ENCODE measurements at regions not wholly inside any gene's neighbourhood (a gene's known extent, or its start where the extent isn't known, plus 50 kb on each side); places are given as distances from the start of the nearest gene placed in this dataset.

DNA sequence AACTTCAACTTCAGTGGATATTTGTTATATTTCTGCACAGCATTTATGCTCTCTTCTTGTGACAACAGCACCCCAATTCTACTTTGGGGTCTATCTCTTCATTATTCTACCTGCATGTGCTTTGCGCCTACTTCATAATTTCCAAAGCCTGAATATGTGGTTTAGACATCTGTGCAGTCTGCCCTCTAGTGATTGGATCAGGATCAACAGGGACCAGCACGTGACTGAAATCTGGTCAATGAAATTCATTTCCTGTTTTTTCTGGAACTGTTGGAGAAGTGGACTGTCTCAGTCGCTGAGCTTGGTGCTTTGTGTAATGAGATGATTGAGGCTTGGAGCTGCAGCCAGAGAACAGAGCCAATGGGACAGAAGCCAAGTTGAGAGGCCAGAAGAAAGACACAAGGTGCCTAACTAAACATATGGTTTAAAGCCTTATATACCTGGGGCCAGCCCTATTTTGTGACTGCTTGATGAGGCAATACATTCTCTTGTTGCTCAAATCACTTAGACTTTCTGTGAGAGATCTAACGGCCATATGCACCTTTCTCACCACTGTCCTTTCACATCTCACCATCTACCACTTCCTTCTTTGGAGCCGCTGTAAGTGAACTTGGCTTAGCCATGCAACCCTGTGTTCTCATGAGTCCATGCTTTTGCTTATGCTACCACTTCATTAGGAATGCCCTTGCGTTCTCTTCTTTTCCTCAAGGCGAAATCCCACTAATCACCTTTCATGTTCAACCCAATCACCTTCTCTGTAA lies 68.8 kb upstream of the PPP2R2B start:
- POLR2A ChIA-PET: no interaction called here
- no peaks in the 10 kb centered on the region for H3K9me3 ChIP-seq (replicated peaks; ENCODE audit: control insufficient read depth, insufficient read depth, low read length)
- intact Hi-C loops (cut with micrococcal nuclease): no loop called here
- H3K4me3 ChIP-seq (replicated peaks in 1 of 3; ENCODE audit: insufficient read depth in 1 of 3, low read depth in 1 of 3, low read length in 3 of 3): no peak overlapping the region
- FAIRE-seq (no peak), DNase-seq (ENCODE audit: low read depth, low spot score) (peak; percentile 4)
- no peak overlapping the region for H3K4me2 ChIP-seq (ENCODE audit: insufficient read depth, low read length)
- no peaks in the 10 kb centered on the region for H3K27me3 ChIP-seq (ENCODE audit: control insufficient read depth in 2 of 2, insufficient read depth in 2 of 2, low read length in 2 of 2)
- H3K79me2 ChIP-seq (ENCODE audit: control insufficient read depth, insufficient read depth, low read length): no peaks in the 10 kb centered on the region
- BruUV-seq (replicated peaks): no TSS peak
- H2AFZ ChIP-seq (ENCODE audit: low read depth, low read length): no peak overlapping the region
- no peaks in the 10 kb centered on the region for H3K36me3 ChIP-seq (ENCODE audit: control insufficient read depth in 2 of 2, extremely low read depth in 1 of 2, insufficient read depth in 2 of 2, low read length in 2 of 2)
- no peaks in the 10 kb centered on the region for H4K20me1 ChIP-seq (replicated peaks; ENCODE audit: control insufficient read depth, extremely low read depth, insufficient read depth, low read length)
- CTCF ChIA-PET: interaction anchor here (0.7 to 1.5 kb wide), 3 partner anchors 12 to 414 kb away, joined by 3 to 4 read pairs (median 4); no protein-coding TSS in a partner anchor
- H3K9ac ChIP-seq (replicated peaks; ENCODE audit: extremely low read depth, insufficient read depth, low read length): no peak overlapping the region
- no peak for TF ChIP-seq FOS (IDR thresholded peaks at IDR 0.05; ENCODE audit: borderline replicate concordance, insufficient read depth, low read length)
- TF ChIP-seq EZH2 (IDR thresholded peaks at IDR 0.05; ENCODE audit: borderline replicate concordance, low read depth, low read length, severe bottlenecking): no peak
- TF ChIP-seq MYC (IDR thresholded peaks at IDR 0.05; ENCODE audit: low read depth, low read length): no peak
- TF ChIP-seq JUN (IDR thresholded peaks at IDR 0.05; ENCODE audit: borderline replicate concordance, insufficient read depth, insufficient read length, low read depth): no peak
- H3K4me1 ChIP-seq (ENCODE audit: control insufficient read depth, extremely low read depth, insufficient read depth, low read length): no peaks in the 10 kb centered on the region
- dilution Hi-C loops (cut with MboI; ENCODE audit: extremely low pct_ligation_motif_present, low sequenced_read_pairs): no loop called here
- H3K27ac ChIP-seq (ENCODE audit: insufficient read depth, low read depth, low read length): no peak overlapping the region
- no peaks in the 10 kb centered on the region for H3K9me1 ChIP-seq (replicated peaks; ENCODE audit: control insufficient read depth, extremely low read depth, insufficient read depth, low read length)

DNA sequence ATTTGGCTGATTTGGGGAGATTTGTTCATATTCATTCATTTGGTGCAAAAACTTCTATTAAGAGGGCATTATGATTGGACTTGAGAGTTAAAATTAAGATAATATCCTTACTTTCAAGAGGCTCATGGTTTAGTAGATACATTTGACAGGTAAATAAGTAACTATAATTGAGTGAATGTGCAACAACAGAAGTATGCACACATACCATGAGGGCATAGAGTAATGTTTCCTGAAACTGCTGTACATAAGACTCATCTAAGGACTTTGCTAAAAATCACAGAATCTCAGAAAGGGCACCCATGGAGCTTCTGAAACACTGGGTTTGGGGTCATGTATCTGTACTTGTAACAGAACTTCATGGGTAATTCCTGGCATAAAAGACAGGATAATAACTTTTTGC lies 70.1 kb upstream of the PPP2R2B start:
- no peak overlapping the region for H3K9ac ChIP-seq (replicated peaks; ENCODE audit: extremely low read depth, insufficient read depth, low read length)
- no peaks in the 10 kb centered on the region for H3K9me3 ChIP-seq (replicated peaks; ENCODE audit: control insufficient read depth, insufficient read depth, low read length)
- no peak overlapping the region for H3K4me2 ChIP-seq (ENCODE audit: insufficient read depth, low read length)
- H3K4me1 ChIP-seq (ENCODE audit: control insufficient read depth, extremely low read depth, insufficient read depth, low read length): no peaks in the 10 kb centered on the region
- no peak overlapping the region for H3K4me3 ChIP-seq (replicated peaks in 1 of 3; ENCODE audit: insufficient read depth in 1 of 3, low read depth in 1 of 3, low read length in 3 of 3)
- dilution Hi-C loops (cut with MboI; ENCODE audit: extremely low pct_ligation_motif_present, low sequenced_read_pairs) (no loop called here), intact Hi-C loops (cut with micrococcal nuclease) (no loop called here)
- ChIA-PET CTCF (interaction anchor here (1.0 kb wide), 1 partner anchor 17 kb away, joined by 4 read pairs; no protein-coding TSS in a partner anchor), POLR2A (no interaction called here)
- no peak overlapping the region for H3K27ac ChIP-seq (ENCODE audit: insufficient read depth, low read depth, low read length)
- FAIRE-seq (no peak), DNase-seq (ENCODE audit: low read depth, low spot score) (no peak)
- TF ChIP-seq EZH2 (IDR thresholded peaks at IDR 0.05; ENCODE audit: borderline replicate concordance, low read depth, low read length, severe bottlenecking) (no peak), POLR2AphosphoS5 (IDR thresholded peaks at IDR 0.05; ENCODE audit: insufficient read depth, low read depth, low read length) (no peak), MAX (IDR thresholded peaks at IDR 0.05; ENCODE audit: insufficient read depth, insufficient read length) (no peak), CTCF (IDR thresholded peaks at IDR 0.05; ENCODE audit: extremely low read depth in 1 of 2, insufficient read depth in 1 of 2, low read depth in 1 of 2, low read length in 2 of 2) (no peak), MYC (IDR thresholded peaks at IDR 0.05; ENCODE audit: low read depth, low read length) (no peak), GATA2 (IDR thresholded peaks at IDR 0.05; ENCODE audit: insufficient read depth, insufficient read length, low read depth, low read length) (no peak), FOS (IDR thresholded peaks at IDR 0.05; ENCODE audit: borderline replicate concordance, insufficient read depth, low read length) (no peak), JUN (IDR thresholded peaks at IDR 0.05; ENCODE audit: borderline replicate concordance, insufficient read depth, insufficient read length, low read depth) (no peak), POLR2A (IDR thresholded peaks at IDR 0.05; ENCODE audit: low read depth, low read length) (no peak)
- H3K79me2 ChIP-seq (ENCODE audit: control insufficient read depth, insufficient read depth, low read length): no peaks in the 10 kb centered on the region
- no peaks in the 10 kb centered on the region for H3K36me3 ChIP-seq (ENCODE audit: control insufficient read depth in 2 of 2, extremely low read depth in 1 of 2, insufficient read depth in 2 of 2, low read length in 2 of 2)
- no peaks in the 10 kb centered on the region for H3K27me3 ChIP-seq (ENCODE audit: control insufficient read depth in 2 of 2, insufficient read depth in 2 of 2, low read length in 2 of 2)
- no peaks in the 10 kb centered on the region for H4K20me1 ChIP-seq (replicated peaks; ENCODE audit: control insufficient read depth, extremely low read depth, insufficient read depth, low read length)
- H2AFZ ChIP-seq (ENCODE audit: low read depth, low read length): no peak overlapping the region
- no peaks in the 10 kb centered on the region for H3K9me1 ChIP-seq (replicated peaks; ENCODE audit: control insufficient read depth, extremely low read depth, insufficient read depth, low read length)
- BruUV-seq (replicated peaks): no TSS peak

Data from endothelial cell of umbilical vein (primary cell).